RPMI8226 (cell line): ENCODE measurements at regions not wholly inside any gene's neighbourhood (a gene's known extent, or its start where the extent isn't known, plus 50 kb on each side); places are given as distances from the start of the nearest gene placed in this dataset.

Experiments
- DNase-seq: peaks from one replicate; pipeline ENCODE4 v3.0.0-alpha.2; 2015

- DNase-seq, result no peak
These were observed 161.0 kb upstream of the CDYL start for GRCh38 chr6:4615231-4615630.

DNA sequence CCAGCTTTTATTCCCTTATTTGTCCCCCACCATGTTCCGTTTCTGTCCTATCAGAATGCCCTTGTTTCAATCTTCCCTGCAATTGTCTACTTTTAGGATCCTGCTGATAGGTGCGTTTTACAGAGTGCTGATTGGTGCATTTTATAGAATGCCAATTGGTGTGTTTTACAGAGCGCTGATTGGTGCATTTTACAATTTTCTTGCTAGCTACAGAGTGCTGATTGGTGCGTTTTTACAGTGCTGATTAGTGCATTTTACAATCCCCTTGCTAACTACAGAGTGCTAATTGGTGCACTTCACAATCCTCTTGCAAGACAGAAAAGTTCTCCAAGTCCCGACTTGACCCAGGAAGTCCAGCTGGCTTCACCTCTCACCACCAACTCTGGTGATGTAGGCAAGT lies 161.6 kb upstream of the CDYL start:
- no peak for DNase-seq

DNA sequence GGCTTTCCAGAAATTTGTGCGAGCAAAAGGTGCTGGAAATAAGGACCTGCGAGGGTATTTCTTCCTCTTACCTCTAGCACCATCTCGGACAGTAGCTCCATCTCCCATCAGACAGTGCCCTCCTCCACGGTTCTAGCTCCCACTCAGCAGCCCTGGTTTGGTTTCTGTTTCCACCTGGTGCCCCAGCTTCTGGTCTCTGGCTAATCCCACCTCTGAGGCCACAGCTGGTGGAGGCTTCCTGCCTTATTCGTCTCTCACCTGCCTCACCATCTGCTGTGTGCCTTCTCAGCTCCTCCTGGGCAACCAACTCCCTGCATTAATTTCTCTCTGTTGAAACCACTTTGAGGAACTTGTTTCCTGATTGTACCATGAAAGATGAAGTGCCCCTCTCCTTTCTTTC lies 162.4 kb upstream of the CDYL start:
- no peak for DNase-seq

DNA sequence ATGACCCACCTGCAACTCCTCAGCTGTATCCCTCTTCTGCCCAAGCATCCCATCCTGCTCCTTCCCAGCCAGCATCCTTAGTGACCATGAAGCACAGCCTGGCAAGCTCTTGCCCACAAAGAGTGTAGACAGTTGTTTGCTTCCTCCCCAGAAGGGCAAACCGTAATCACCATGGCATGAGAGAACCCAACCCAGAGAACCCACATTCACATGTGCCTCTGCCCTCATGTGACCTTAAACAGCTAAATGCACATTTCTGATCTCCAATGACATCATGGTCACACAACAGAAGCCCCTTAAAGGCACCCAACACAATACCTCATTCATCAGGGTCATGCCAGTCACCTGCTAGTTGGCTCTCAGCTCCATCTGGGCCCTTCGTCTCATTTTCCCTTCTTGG lies 162.8 kb upstream of the CDYL start:
- no peak for DNase-seq

DNA sequence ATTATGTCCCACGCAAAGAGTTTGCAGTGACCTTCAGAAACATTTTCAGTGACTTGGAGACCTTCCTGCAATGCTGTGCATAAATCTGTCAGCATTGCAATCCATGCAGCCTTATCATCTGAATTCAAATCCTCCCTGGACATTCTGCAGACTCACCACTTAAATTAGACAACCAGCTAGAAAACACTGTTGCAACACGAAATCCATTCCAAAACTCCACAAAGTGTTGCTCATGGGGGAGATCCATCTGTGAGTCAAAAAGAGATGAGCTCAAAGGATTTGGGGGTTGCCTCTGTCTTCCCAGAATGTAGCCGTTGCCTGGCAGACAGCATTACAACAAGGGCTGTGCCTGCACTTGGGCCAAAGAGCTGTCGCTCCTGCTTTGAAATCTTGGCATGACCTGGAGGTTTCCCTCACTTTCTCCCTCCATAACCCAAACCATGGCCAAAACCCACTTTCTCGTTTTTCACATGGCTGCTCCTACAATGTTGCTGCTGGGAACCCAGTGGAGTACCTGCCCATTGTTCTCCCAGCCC lies 163.5 kb upstream of the CDYL start:
- DNase-seq, result no peak

DNA sequence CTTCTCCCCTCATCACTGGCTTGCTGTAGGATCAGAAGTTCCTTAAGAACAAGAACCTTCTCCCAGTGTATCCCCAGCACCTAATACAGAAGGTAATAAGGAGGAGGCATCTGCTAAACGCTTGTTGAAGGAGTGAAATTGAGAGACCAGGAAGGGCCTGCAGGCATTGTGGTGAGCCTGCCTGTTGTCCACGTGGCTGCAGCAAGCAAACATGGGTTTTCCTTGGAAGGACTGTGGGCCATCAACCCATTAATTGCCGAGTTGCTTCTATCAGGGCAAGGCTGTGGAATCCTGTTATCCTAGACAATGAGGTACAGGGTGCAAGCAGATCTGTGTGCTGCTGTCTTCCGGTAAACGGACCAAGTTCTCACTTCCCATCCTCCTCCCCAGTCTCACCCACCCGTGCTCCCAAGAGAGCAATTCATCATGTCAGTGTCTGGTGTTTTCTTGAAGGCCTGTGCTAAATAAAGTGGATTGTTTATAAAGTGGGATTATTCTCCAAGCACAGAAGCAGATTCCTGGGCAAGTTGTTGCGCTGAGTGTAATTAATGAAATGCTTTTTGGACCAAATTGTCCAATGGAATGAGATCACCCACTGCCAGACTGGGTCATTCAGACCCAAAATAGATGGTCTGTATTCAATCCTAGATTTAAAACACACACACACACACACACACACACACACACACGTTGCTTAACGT lies 164.6 kb upstream of the CDYL start:
- no peak for DNase-seq

DNA sequence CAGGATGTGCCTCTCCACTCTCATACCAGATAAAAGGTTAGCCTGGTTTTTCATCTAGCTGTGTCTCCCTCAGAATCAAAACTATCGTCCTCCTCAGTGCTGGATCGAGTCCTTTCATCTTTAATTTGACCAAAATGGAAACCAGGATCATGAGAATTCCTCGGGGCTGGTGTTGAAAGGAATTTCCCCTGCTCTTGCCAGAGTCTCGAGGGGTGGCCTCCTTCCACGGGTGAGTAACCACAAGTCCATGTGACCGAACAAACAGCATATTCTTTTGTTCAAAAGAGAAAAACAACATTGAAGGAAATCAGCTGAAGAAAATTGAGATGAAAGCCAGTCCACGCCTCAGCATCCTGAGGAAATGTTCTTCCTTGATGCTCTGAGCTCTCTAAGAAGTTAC lies 165.9 kb upstream of the CDYL start:
- DNase-seq, result no peak

GRCh38 chr6:4608361-4609115 lies 167.7 kb upstream of the CDYL start:
- no peak for DNase-seq

DNA sequence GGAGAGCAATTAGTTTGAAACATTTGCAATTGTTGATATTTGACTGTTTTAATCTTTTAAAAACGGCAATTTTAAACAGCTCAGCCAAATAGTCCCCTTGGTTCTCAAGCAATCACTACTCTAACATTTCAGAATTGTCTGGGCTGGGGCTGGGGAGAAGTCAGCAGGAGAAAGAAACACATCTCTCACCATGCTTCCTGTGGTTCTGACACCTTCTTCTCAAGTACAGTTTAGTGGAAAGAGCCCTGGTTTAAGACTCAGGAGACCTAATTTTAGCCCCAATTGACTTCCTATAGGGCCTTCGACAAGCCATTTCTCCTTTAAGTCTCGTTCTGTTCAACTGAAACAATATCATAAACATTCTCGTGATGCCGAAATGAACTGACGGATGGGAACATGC lies 168.4 kb upstream of the CDYL start:
- DNase-seq, result no peak

DNA sequence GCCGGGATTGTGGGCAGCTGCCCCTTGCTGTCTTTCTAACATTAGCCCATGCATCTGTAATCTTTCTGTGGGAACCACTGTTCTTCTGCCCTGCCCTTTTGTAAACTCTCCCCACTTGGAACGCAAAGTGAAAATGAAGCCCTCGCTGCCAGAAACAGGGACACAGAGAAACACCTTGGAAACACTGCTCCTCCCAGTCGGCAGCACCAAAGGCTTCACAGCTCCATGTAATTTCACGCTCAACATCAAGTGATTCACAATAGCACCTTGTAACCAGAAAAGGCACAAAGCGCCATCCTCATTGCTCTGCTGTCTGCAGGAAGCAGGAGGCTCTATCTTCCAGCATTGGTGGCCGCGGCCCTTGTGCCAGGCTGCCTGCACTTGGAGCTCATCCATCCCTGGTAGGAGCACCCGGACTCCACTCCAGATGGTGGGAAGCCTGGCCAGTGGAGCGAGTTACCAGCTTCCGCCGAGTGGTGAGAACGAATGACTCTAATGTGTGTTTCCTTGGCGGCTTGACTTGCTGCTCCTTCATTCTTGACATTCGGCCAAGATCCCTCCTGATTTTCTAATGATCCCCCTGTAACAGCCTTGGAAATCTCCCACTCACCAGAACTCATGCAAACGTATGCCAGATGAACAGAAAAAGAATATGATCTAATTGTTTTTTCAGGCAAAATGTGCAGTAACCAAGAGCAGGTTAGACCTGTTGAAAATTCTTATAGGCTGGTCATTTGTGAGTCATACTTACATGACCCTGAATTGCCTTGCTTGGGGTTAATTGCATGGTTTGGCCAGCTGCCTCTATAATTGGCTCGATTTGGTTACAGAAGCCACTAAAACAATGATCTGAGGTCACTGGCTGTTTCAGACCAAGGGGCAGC lies 169.1 kb upstream of the CDYL start:
- no peak for DNase-seq

GRCh38 chr6:4606016-4606415 lies 170.2 kb upstream of the CDYL start:
- DNase-seq, result no peak

DNA sequence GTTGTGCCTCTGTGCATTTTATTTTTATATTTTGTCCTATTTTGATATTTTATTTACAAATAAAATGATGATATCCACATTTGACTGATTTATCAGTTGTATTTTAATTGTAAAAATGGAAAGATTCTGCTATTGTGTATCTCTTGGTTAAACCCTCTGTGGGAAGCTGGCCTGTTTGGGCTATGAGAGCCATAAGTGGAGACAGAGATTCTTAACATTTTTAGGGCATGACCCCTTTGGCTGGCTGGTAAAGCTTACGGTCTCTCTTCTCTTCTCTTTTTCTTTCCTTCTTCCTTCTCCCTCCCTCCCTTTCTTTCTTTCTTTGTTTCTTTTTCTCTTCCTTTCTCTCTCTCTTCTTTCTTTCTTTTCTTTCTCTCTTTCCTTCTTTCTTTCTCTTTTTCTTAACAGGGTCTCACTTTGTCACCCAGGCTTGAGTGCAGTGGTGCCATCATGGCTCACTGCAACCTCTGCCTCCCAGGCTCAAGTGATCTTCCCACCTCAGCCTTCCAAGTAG lies 172.3 kb upstream of the CDYL start:
- DNase-seq, result no peak

GRCh38 chr6:4603291-4603690 lies 172.9 kb upstream of the CDYL start:
- DNase-seq, result no peak

DNA sequence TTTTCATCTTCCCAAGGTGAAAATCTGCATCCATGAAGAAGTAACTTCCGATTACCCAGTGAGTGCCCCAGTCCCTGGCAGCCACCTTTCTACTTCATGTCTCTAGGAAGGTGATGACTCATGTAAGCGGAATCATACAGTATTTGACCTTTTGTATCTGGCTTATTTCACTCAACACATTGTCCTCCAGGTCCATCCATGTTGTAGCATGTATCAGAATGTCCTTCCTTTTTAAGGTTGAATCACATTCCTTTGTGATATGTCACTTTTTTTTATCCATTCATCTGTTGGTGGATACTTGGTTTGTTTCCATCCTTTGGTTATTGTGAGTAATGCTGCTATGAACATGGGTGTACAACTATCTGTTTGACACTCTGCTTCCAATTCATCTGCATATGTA lies 176.3 kb upstream of the CDYL start:
- DNase-seq, result no peak

DNA sequence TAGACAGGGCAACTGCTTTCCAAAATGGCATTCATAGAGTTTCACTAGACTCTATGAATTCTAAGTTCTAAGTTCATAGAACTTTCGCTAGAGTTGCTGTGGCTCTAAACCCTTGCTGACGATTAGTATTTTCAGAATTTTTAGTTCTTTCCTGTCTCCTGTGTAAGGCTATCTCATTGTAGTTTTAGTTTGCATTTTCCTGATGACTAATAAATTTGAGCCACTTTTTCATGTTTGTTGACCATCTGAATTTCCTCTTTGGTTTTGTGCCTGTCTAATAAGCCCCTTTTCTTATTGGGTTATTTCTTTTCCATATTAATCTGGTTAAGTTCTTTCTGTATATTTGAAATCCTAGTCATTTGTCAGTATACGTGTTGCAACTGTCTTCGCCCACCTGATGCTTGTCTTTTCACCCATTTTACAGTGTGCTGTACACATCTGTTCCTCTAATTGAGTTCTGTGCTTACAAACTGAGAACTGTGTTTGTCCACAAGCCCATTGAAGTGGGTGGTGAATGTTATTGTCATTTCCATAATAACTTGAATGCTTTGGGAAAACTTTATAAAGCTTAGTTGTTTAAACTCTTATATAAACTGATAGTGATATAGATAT lies 177.7 kb upstream of the CDYL start:
- DNase-seq, result no peak

DNA sequence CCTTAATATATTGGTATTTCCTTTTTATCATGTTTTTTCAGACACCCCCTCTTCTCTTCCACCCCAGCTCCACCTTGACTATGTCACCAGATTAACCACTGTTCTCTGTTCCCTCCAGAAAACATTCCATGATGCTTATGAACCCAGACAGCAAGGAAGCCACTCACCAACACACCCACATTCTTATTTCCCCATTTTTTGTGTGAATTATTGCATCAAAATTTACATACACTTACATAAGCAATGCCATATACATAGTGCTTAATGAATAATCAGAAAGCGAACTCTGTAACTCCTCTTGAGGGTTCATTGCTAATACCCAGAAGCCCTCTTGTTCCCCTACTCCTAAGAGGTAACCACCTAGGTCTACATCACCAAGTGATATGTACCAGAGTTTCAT lies 182.3 kb upstream of the CDYL start:
- no peak for DNase-seq

- DNase-seq, result no peak
These were observed 184.2 kb upstream of the CDYL start for GRCh38 chr6:4592026-4592425.

GRCh38 chr6:4591218-4591617 lies 185.0 kb upstream of the CDYL start:
- no peak for DNase-seq

- no peak for DNase-seq
These were observed 186.9 kb upstream of the CDYL start for GRCh38 chr6:4589295-4589694.

- no peak for DNase-seq
These were observed 187.6 kb upstream of the CDYL start for GRCh38 chr6:4588581-4588980.

DNA sequence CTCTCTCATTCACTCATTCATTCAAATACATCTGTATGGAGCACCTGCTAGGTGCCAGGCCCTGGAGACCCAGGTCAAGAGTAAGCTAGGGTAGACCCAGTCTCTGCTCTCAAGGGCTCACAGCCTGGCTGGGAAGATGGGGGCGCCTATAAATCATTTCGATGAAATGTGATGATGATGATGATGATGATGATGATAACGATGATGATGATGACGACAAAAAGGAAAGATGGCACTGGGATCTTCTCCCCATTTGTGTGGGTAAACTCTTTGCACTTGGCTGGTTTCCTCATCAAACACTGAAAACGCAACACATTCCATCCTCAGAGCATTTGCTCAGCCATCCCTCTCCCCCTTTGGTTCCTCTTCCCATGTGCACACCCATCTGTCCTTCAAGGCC lies 188.0 kb upstream of the CDYL start:
- no peak for DNase-seq

GRCh38 chr6:4587171-4587570 lies 189.0 kb upstream of the CDYL start:
- DNase-seq, result no peak

DNA sequence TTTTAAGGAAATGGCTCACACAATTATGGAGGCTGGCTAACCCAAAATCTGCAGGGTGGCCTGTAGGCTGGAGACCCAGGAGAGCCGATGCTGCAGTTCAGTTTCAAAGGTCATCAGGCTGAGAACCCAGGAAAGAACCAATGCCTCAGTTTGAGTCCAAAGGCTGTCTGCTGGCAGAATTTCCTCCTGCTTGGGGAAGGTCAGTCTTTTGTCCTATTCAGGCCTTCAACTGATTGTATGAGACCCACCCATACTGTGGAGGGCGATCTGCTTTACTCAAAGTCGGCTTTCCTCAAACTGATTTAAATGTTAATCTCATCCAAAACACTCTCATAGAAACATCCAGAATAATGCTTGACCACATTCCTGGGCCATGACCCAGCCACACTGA lies 189.7 kb upstream of the CDYL start:
- no peak for DNase-seq
